Transverse colon (tissue), 4 donors: ENCODE measurements at regions not wholly inside any gene's neighbourhood (a gene's known extent, or its start where the extent isn't known, plus 50 kb on each side); places are given as distances from the start of the nearest gene placed in this dataset.

ENCODE experiments used
- DNase-seq: peaks from one replicate; pipeline ENCODE4 v3.0.0-alpha.2; 2019
- H3K27ac ChIP-seq, 4 donors: fragments of 200-600 bp; sonication (generic); 2 replicates each; pipeline ENCODE4 v1.5.1; 2016 to 2018; ENCODE audit warnings: inconsistent platforms in 4 of 4
- H3K27me3 ChIP-seq: fragments of 200-600 bp; sonication (generic); 2 replicates; pipeline ENCODE4 v1.5.1; 2017; ENCODE audit warnings: inconsistent platforms
- H3K36me3 ChIP-seq, 4 donors: fragments of 200-600 bp; sonication (generic); 2 replicates each; pipeline ENCODE4 v1.5.1; 2017 to 2019; ENCODE audit warnings: inconsistent platforms in 4 of 4
- H3K4me1 ChIP-seq, 4 donors: fragments of 200-600 bp; sonication (generic); 2 replicates each; pipeline ENCODE4 v1.5.1; 2017 to 2020; ENCODE audit warnings: inconsistent platforms in 4 of 4
- H3K4me3 ChIP-seq, 4 donors: fragments of 200-600 bp; sonication (generic); 1 replicate in 1 of 4; 2 replicates in 3 of 4; pipeline versions ENCODE4 v1.5.1 to v1.6.1; 2017 to 2019; ENCODE audit warnings: inconsistent platforms in 4 of 4
- H3K9me3 ChIP-seq, 2 donors: fragments of 200-600 bp; sonication (generic); 2 replicates each; pipeline ENCODE4 v1.5.1; 2017 to 2019; ENCODE audit warnings: inconsistent platforms in 2 of 2
- CTCF ChIP-seq, 5 experiments: fragments of 200-600 bp in 3 of 5; fragments of 450-650 bp in 2 of 5; sonication (generic) in 3 of 5; IDR thresholded peaks; 1 replicate in 2 of 5; 2 replicates in 3 of 5; pipeline ENCODE4 v1.5.1; 2016 to 2017; ENCODE audit warnings: antibody characterized with exemption in 5 of 5, inconsistent platforms in 3 of 5, mild to moderate bottlenecking in 2 of 5, moderate library complexity in 1 of 5
- EP300 ChIP-seq: sonication (generic); formaldehyde crosslinking; IDR thresholded peaks from one replicate; pipeline ENCODE4 v1.6.1; 2017; ENCODE audit warnings: antibody characterized with exemption, low read depth
- POLR2A ChIP-seq: fragments of 450-650 bp; IDR thresholded peaks from one replicate; pipeline ENCODE4 v1.6.1; 2016; ENCODE audit warnings: antibody characterized with exemption, mild to moderate bottlenecking, moderate library complexity
- POLR2AphosphoS5 ChIP-seq, 3 donors: sonication (generic); formaldehyde crosslinking; IDR thresholded peaks; one replicate each; pipeline ENCODE4 v1.6.1; 2016; ENCODE audit warnings: antibody characterized with exemption in 3 of 3
- WGBS, 2 donors: methylation state at CpG; one replicate each; pipeline ENCODE4 v1.1.5; 2018; ENCODE audit warnings: low coverage in 1 of 2; 5-methylcytosine and 5-hydroxymethylcytosine counted together
- in situ Hi-C, 4 donors: fragments of 200-750 bp; cut with MboI; loops; one replicate each; pipeline versions ENCODE4 v1.15.0 to v1.15.1; 2017; ENCODE audit warnings: low sequenced_read_pairs in 3 of 4, low pct_ligation_motif_present in 1 of 4, low pct_unique_long_range_greater_than_20kb in 1 of 4
- intact Hi-C: fragments of 100-400 bp; cut with DNase I; formaldehyde crosslinking; loops from one replicate; pipeline ENCODE4 v1.15.1; 2023; ENCODE audit warnings: low total_unique reads

- no peak for TF ChIP-seq EP300
- TF ChIP-seq POLR2AphosphoS5 (IDR thresholded peaks at IDR 0.05): no peak
- no peak for TF ChIP-seq POLR2A
- no peak for TF ChIP-seq CTCF (IDR thresholded peaks at IDR 0.05)
- Histone ChIP-seq H3K4me3 (no peak overlapping the region), H3K4me1 (no peaks in the 10 kb centered on the region), H3K27me3 (no peaks in the 10 kb centered on the region), H3K27ac (no peak overlapping the region), H3K9me3 (no peaks in the 10 kb centered on the region), H3K36me3 (no peaks in the 10 kb centered on the region)
- intact Hi-C loops: no loop called here
- in situ Hi-C loops: loop anchor here in 1 of 4 donors (25.0 kb wide), 1 partner anchor 108 kb away; no protein-coding TSS in a partner anchor
- WGBS, 2 donors: 58 to 66% methylated on average over 7 to 12 of the region's 12 CpGs
- no peak for DNase-seq
These were observed 122.2 kb upstream of the MGMT start for GRCh38 chr10:129344731-129345355.

- Histone ChIP-seq H3K4me1 (no peaks in the 10 kb centered on the region), H3K36me3 (no peaks in the 10 kb centered on the region), H3K27me3 (no peaks in the 10 kb centered on the region), H3K4me3 (no peak overlapping the region), H3K27ac (no peak overlapping the region), H3K9me3 (no peaks in the 10 kb centered on the region)
- no peak for TF ChIP-seq POLR2A
- in situ Hi-C loops (loop anchor here in 1 of 4 donors (25.0 kb wide), 1 partner anchor 108 kb away; no protein-coding TSS in a partner anchor), intact Hi-C loops (no loop called here)
- DNase-seq: no peak
- 54% methylated on average over 2 of the region's 2 CpGs; no CpG with 5 or more reads in 1 of the 2 donors for WGBS, 2 donors
These were observed 121.3 kb upstream of the MGMT start for GRCh38 chr10:129345763-129346162.

- no peaks in the 10 kb centered on the region for H3K4me1 ChIP-seq
- WGBS, 2 donors: 83 to 89% methylated on average over 3 to 11 of the region's 11 CpGs
- H3K27me3 ChIP-seq: no peaks in the 10 kb centered on the region
- no peak for DNase-seq
- TF ChIP-seq POLR2AphosphoS5 (IDR thresholded peaks at IDR 0.05) (no peak), EP300 (no peak), POLR2A (no peak)
- H3K36me3 ChIP-seq: no peaks in the 10 kb centered on the region
- H3K9me3 ChIP-seq: no peaks in the 10 kb centered on the region
- in situ Hi-C loops (no loop called here), intact Hi-C loops (no loop called here)
- H3K27ac ChIP-seq: no peak overlapping the region
- H3K4me3 ChIP-seq: no peak overlapping the region
These were observed 116.4 kb upstream of the MGMT start for GRCh38 chr10:129350690-129351089.

- Histone ChIP-seq H3K9me3 (no peaks in the 10 kb centered on the region), H3K27me3 (no peaks in the 10 kb centered on the region), H3K4me1 (no peaks in the 10 kb centered on the region), H3K4me3 (no peak overlapping the region), H3K36me3 (no peaks in the 10 kb centered on the region), H3K27ac (no peak overlapping the region)
- WGBS, 2 donors: 91 to 92% methylated on average over 14 to 16 of the region's 16 CpGs
- no peak for DNase-seq
- TF ChIP-seq POLR2A (no peak), CTCF (IDR thresholded peaks at IDR 0.05) (no peak), POLR2AphosphoS5 (IDR thresholded peaks at IDR 0.05) (no peak), EP300 (no peak)
- intact Hi-C loops (no loop called here), in situ Hi-C loops (no loop called here)
These were observed 113.9 kb upstream of the MGMT start for GRCh38 chr10:129353101-129353500.

- Histone ChIP-seq H3K36me3 (no peaks in the 10 kb centered on the region), H3K27me3 (no peaks in the 10 kb centered on the region), H3K4me3 (no peak overlapping the region), H3K27ac (no peak overlapping the region), H3K4me1 (no peaks in the 10 kb centered on the region), H3K9me3 (no peaks in the 10 kb centered on the region)
- TF ChIP-seq EP300 (no peak), POLR2AphosphoS5 (IDR thresholded peaks at IDR 0.05) (no peak), POLR2A (no peak), CTCF (IDR thresholded peaks at IDR 0.05) (no peak)
- DNase-seq: no peak
- intact Hi-C loops: no loop called here
- 83 to 88% methylated on average over 8 to 10 of the region's 10 CpGs for WGBS, 2 donors
- in situ Hi-C loops: no loop called here
These were observed 107.0 kb upstream of the MGMT start for GRCh38 chr10:129360046-129360445.
